ENCODE measurements at regions not wholly inside any gene's neighbourhood (a gene's known extent, or its start where the extent isn't known, plus 50 kb on each side); places are given as distances from the start of the nearest gene placed in this dataset.

- no peak for DNase-seq
Measured at GRCh38 chr6:12555267-12555666, 161.3 kb upstream of the PHACTR1 start.

- no peak for DNase-seq
Measured at GRCh38 chr6:12555781-12556180, 160.8 kb upstream of the PHACTR1 start.

GRCh38 chr6:12557765-12558164 is 158.8 kb upstream of the PHACTR1 start:
- DNase-seq: no peak

GRCh38 chr6:12560315-12560714 is 156.3 kb upstream of the PHACTR1 start:
- no peak for DNase-seq

GRCh38 chr6:12566618-12567123 is 149.9 kb upstream of the PHACTR1 start:
- DNase-seq: no peak

- DNase-seq: no peak
Measured at GRCh38 chr6:12567682-12568081, 148.9 kb upstream of the PHACTR1 start.

GRCh38 chr6:12569646-12570045 is 146.9 kb upstream of the PHACTR1 start:
- DNase-seq: no peak

GRCh38 chr6:12570461-12571030 is 146.0 kb upstream of the PHACTR1 start:
- DNase-seq: no peak

GRCh38 chr6:12572896-12573827 is 143.4 kb upstream of the PHACTR1 start:
- DNase-seq: no peak

- DNase-seq: no peak
Measured at GRCh38 chr6:12575961-12576360, 140.6 kb upstream of the PHACTR1 start.

- no peak for DNase-seq
Measured at GRCh38 chr6:12576389-12576788, 140.2 kb upstream of the PHACTR1 start.

- DNase-seq: no peak
Measured at GRCh38 chr6:12577124-12577850, 139.3 kb upstream of the PHACTR1 start.

- no peak for DNase-seq
Measured at GRCh38 chr6:12578097-12578496, 138.5 kb upstream of the PHACTR1 start.

- DNase-seq: no peak
Measured at GRCh38 chr6:12578751-12579150, 137.8 kb upstream of the PHACTR1 start.

- no peak for DNase-seq
Measured at GRCh38 chr6:12580290-12580689, 136.3 kb upstream of the PHACTR1 start.

GRCh38 chr6:12582421-12583110 is 134.0 kb upstream of the PHACTR1 start:
- no peak for DNase-seq

GRCh38 chr6:12584631-12585405 is 131.7 kb upstream of the PHACTR1 start:
- no peak for DNase-seq

- DNase-seq: no peak
Measured at GRCh38 chr6:12585497-12585958, 131.0 kb upstream of the PHACTR1 start.

GRCh38 chr6:12586721-12587480 is 129.7 kb upstream of the PHACTR1 start:
- no peak for DNase-seq

- no peak for DNase-seq
Measured at GRCh38 chr6:12590901-12591300, 125.7 kb upstream of the PHACTR1 start.

- no peak for DNase-seq
Measured at GRCh38 chr6:12592634-12593033, 123.9 kb upstream of the PHACTR1 start.

All from activated CD8-positive, alpha-beta memory T cell treated with anti-CD3 and anti-CD28 coated beads, Interleukin-2, amount 50 U/mL, for 48 hours (primary cell).